ENCODE measurements at regions not wholly inside any gene's neighbourhood (a gene's known extent, or its start where the extent isn't known, plus 50 kb on each side); places are given as distances from the start of the nearest gene placed in this dataset.

GRCh38 chr17:63124536-63124935 is 158.5 kb downstream of the TANC2 start:
- no peak for DNase-seq (ENCODE audit: low read depth, low spot score)
- H3K27ac ChIP-seq, result no peak overlapping the region

- DNase-seq (ENCODE audit: low read depth, low spot score), result no peak
These were observed 158.9 kb downstream of the TANC2 start for GRCh38 chr17:63124958-63125357.

GRCh38 chr17:63125987-63126386 is 160.0 kb downstream of the TANC2 start:
- DNase-seq (ENCODE audit: low read depth, low spot score), result no peak
- no peak overlapping the region for H3K27ac ChIP-seq

More at GRCh38 chr17:63124958-63125357, 158.9 kb downstream of the TANC2 start:
- no peak overlapping the region for H3K27ac ChIP-seq

GRCh38 chr17:63126607-63127006 is 160.6 kb downstream of the TANC2 start:
- DNase-seq (ENCODE audit: low read depth, low spot score), result peak; percentile 14
- no peak overlapping the region for H3K27ac ChIP-seq

- H3K27ac ChIP-seq, result no peak overlapping the region
- no peak for DNase-seq (ENCODE audit: low read depth, low spot score)
These were observed 166.4 kb downstream of the TANC2 start for GRCh38 chr17:63132459-63132911.

GRCh38 chr17:63133491-63133890 is 167.5 kb downstream of the TANC2 start:
- DNase-seq (ENCODE audit: low read depth, low spot score), result no peak
- H3K27ac ChIP-seq, result no peak overlapping the region

GRCh38 chr17:63134867-63135266 is 168.8 kb downstream of the TANC2 start:
- H3K27ac ChIP-seq, result no peak overlapping the region
- DNase-seq (ENCODE audit: low read depth, low spot score), result no peak

GRCh38 chr17:63136369-63137012 is 170.5 kb downstream of the TANC2 start:
- no peak for DNase-seq (ENCODE audit: low read depth, low spot score)
- H3K27ac ChIP-seq, result no peak overlapping the region

- no peak for DNase-seq (ENCODE audit: low read depth, low spot score)
- no peak overlapping the region for H3K27ac ChIP-seq
These were observed 171.1 kb downstream of the TANC2 start for GRCh38 chr17:63137163-63137562.

GRCh38 chr17:63138713-63139112 is 172.7 kb downstream of the TANC2 start:
- no peak overlapping the region for H3K27ac ChIP-seq
- DNase-seq (ENCODE audit: low read depth, low spot score), result no peak

GRCh38 chr17:63139356-63139755 is 173.3 kb downstream of the TANC2 start:
- no peak for DNase-seq (ENCODE audit: low read depth, low spot score)
- H3K27ac ChIP-seq, result no peak overlapping the region

GRCh38 chr17:63140255-63140654 is 174.2 kb downstream of the TANC2 start:
- no peak overlapping the region for H3K27ac ChIP-seq
- no peak for DNase-seq (ENCODE audit: low read depth, low spot score)

- no peak overlapping the region for H3K27ac ChIP-seq
- DNase-seq (ENCODE audit: low read depth, low spot score), result no peak
These were observed 176.8 kb downstream of the TANC2 start for GRCh38 chr17:63142836-63143235.

- no peak for DNase-seq (ENCODE audit: low read depth, low spot score)
- no peak overlapping the region for H3K27ac ChIP-seq
These were observed 184.5 kb downstream of the TANC2 start for GRCh38 chr17:63150490-63150889.

- H3K27ac ChIP-seq, result no peak overlapping the region
- DNase-seq (ENCODE audit: low read depth, low spot score), result no peak
These were observed 185.0 kb downstream of the TANC2 start for GRCh38 chr17:63150994-63151464.

GRCh38 chr17:63151941-63152523 is 186.0 kb downstream of the TANC2 start:
- DNase-seq (ENCODE audit: low read depth, low spot score), result no peak
- H3K27ac ChIP-seq, result no peak overlapping the region

- H3K27ac ChIP-seq, result no peak overlapping the region
- no peak for DNase-seq (ENCODE audit: low read depth, low spot score)
These were observed 187.5 kb downstream of the TANC2 start for GRCh38 chr17:63153488-63153887.

GRCh38 chr17:63154586-63155244 is 188.7 kb downstream of the TANC2 start:
- H3K27ac ChIP-seq, result no peak overlapping the region
- DNase-seq (ENCODE audit: low read depth, low spot score), result no peak

- no peak for DNase-seq (ENCODE audit: low read depth, low spot score)
- no peak overlapping the region for H3K27ac ChIP-seq
These were observed 191.0 kb downstream of the TANC2 start for GRCh38 chr17:63156986-63157385.

- no peak for DNase-seq (ENCODE audit: low read depth, low spot score)
- H3K27ac ChIP-seq, result no peak overlapping the region
These were observed 196.5 kb downstream of the TANC2 start for GRCh38 chr17:63162406-63163157.

GRCh38 chr17:63163158-63163520 is 197.1 kb downstream of the TANC2 start:
- no peak for DNase-seq (ENCODE audit: low read depth, low spot score)
- H3K27ac ChIP-seq, result no peak overlapping the region
